GM12874 (cell line): ENCODE measurements at regions not wholly inside any gene's neighbourhood (a gene's known extent, or its start where the extent isn't known, plus 50 kb on each side); places are given as distances from the start of the nearest gene placed in this dataset.

Experiments used
- TF ChIP-seq, protein P1 (sequence below): IDR thresholded peaks from 2 replicates; pipeline ENCODE4 v1.5.1; 2011; ENCODE audit warnings: low read depth, mild to moderate bottlenecking, control low read depth, low read length, moderate library complexity; ENCODE audit not compliant: insufficient read depth

GRCh38 chr1:173405281-173405680 lies 71.9 kb upstream of the PRDX6 start:
- TF ChIP-seq, protein P1, sequence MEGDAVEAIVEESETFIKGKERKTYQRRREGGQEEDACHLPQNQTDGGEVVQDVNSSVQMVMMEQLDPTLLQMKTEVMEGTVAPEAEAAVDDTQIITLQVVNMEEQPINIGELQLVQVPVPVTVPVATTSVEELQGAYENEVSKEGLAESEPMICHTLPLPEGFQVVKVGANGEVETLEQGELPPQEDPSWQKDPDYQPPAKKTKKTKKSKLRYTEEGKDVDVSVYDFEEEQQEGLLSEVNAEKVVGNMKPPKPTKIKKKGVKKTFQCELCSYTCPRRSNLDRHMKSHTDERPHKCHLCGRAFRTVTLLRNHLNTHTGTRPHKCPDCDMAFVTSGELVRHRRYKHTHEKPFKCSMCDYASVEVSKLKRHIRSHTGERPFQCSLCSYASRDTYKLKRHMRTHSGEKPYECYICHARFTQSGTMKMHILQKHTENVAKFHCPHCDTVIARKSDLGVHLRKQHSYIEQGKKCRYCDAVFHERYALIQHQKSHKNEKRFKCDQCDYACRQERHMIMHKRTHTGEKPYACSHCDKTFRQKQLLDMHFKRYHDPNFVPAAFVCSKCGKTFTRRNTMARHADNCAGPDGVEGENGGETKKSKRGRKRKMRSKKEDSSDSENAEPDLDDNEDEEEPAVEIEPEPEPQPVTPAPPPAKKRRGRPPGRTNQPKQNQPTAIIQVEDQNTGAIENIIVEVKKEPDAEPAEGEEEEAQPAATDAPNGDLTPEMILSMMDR, result no peak

- TF ChIP-seq, protein P1, result no peak
Measured at GRCh38 chr1:173405834-173406233, 71.3 kb upstream of the PRDX6 start.

- TF ChIP-seq, protein P1, result no peak
Measured at GRCh38 chr1:173406783-173407230, 70.3 kb upstream of the PRDX6 start.

DNA sequence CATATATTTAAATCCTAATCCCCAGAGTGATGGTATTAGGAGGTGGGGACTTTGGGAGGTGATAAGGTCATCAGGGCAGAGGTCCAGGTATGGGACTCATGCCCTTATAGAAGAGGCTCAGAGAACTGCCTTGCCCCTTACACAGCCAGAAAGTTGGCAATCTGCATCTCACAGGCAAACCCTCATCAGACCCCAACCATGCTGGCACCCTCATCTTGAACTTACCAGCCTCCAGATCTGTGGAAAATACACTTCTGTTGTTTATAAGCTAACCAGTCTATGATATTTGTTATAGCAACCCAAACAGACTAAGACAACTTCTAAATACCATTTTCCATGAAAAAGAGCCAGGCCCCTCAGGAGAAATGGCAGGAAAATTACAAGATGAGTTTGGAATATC lies 69.3 kb upstream of the PRDX6 start:
- TF ChIP-seq, protein P1, result no peak

- TF ChIP-seq, protein P1, result no peak
Measured at GRCh38 chr1:173408886-173409285, 68.2 kb upstream of the PRDX6 start.

- TF ChIP-seq, protein P1, result no peak
Measured at GRCh38 chr1:173409613-173410012, 67.5 kb upstream of the PRDX6 start.

DNA sequence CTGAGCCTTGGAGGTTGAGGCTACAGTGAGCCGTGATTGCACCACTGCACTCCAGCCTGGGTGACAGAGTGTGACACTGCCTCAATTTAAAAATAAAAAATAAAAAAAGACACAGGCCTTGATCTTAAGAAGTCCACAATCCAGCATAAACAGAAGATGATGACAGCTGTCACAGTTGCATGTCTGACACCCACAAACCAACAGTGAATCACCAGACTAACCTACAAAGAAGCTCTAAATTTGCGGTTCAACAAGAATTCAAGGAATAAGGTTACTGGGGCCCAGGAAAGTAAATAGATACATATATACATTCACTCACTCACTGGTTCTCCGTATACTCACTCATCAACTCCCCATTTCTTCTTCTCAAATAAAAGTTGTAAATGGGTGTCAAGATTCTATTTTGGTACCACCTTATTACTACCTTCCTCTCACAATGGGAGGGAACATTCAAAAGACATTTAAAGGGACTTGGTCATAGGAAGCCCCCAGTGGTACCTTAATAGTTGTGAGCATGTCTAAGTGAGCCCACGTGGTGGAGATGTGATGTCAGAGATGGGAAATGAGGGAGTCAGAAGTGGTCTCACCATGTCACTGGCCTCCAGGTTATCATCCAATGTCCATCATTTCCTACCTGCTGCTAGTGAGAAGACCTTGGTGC lies 66.9 kb upstream of the PRDX6 start:
- TF ChIP-seq, protein P1, result no peak
